ENCODE measurements at regions not wholly inside any gene's neighbourhood (a gene's known extent, or its start where the extent isn't known, plus 50 kb on each side); places are given as distances from the start of the nearest gene placed in this dataset.

DNA sequence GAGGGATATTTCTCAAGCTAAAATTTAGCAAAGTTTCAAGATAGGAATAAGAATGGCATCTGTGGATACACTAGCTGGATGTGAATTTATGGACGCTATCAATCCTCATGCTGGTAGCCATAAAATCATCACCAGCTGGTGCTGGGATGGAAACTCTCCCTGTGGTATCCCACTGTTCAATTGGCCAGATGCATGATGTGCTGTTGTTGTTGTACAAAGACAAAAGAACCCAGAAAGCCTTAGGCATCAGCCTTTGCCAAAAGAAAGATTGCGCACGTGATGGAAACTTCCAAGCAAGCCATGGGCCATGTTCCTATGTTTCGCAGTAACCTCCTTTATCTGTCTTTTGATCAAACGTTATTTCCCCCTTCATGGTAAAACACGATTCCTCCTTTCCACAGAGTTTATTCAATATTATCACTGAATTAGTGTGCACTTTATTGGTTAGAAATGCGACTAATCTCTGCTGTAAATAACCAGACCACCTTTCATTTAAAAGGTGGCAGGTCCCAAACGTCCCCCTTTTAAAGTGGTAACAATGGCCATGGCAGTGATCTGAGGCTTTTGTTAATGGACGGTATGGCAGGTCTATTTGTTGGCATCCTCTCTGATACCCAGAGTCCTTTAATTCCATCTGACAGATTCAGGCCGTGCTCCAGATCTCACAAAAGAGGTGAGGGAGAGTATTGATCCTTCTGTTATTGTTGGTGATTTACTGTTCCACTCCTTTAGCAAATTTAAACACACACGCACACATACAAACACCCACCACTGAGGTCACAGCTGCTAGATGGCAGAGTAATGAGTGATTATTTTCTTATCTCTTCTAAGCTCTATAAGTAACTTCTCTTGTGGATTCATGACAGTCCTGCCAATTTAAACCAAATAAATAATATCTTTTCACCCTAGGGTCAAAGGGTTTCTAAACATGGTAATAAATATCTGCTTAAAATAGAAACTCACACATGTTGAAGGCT, 291.2 kb upstream of the KCNMB2 start:
- Histone ChIP-seq H3K27ac (no peak overlapping the region), H3K9me3 (no peaks in the 10 kb centered on the region), H3K4me1 (ENCODE audit: insufficient read depth) (peaks cover 2% of the 10 kb centered on the region), H3K36me3 (no peaks in the 10 kb centered on the region), H3K4me3 (no peak overlapping the region), H3K27me3 (no peaks in the 10 kb centered on the region)
- 61 to 68% (median 63%) methylated on average over 11 of the region's 11 CpGs for WGBS, 3 donors
- TF ChIP-seq EP300 (IDR thresholded peaks at IDR 0.05) (no peak), POLR2A (IDR thresholded peaks at IDR 0.05) (no peak)
- TF ChIP-seq, protein P1, sequence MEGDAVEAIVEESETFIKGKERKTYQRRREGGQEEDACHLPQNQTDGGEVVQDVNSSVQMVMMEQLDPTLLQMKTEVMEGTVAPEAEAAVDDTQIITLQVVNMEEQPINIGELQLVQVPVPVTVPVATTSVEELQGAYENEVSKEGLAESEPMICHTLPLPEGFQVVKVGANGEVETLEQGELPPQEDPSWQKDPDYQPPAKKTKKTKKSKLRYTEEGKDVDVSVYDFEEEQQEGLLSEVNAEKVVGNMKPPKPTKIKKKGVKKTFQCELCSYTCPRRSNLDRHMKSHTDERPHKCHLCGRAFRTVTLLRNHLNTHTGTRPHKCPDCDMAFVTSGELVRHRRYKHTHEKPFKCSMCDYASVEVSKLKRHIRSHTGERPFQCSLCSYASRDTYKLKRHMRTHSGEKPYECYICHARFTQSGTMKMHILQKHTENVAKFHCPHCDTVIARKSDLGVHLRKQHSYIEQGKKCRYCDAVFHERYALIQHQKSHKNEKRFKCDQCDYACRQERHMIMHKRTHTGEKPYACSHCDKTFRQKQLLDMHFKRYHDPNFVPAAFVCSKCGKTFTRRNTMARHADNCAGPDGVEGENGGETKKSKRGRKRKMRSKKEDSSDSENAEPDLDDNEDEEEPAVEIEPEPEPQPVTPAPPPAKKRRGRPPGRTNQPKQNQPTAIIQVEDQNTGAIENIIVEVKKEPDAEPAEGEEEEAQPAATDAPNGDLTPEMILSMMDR (IDR thresholded peaks at IDR 0.05), result no peak
- intact Hi-C loops (cut with DNase I), result no loop called here
- peak in 2 of 5 donors; percentile 9 to 20 for DNase-seq

DNA sequence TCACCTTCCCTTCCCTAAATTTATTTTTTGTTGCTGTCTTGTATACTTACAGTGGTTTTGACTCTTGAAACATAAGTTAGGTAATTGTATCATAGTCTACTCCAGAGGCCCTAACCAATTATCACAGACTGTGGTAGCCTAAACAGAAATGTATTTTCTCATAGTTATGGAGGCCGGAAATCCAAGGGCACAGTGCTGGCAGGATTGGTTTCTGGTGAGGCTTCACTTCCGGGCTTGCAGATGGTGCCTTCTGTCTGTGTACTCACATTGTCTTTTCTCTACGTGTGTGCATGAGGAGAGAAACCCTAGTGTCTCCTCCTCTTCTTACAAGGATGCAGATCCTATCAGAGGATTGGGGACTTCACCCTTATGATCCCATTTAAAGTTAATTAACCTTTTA, 290.2 kb upstream of the KCNMB2 start:
- intact Hi-C loops (cut with DNase I), result no loop called here
- TF ChIP-seq POLR2A (IDR thresholded peaks at IDR 0.05) (no peak), EP300 (IDR thresholded peaks at IDR 0.05) (no peak)
- TF ChIP-seq, protein P1 (IDR thresholded peaks at IDR 0.05), result no peak
- WGBS, 3 donors, result 62 to 77% (median 75%) methylated on average over 3 of the region's 3 CpGs
- no peak for DNase-seq
- Histone ChIP-seq H3K4me3 (no peak overlapping the region), H3K27ac (peak overlapping the region in 1 of 2 donors; percentile 33), H3K27me3 (no peaks in the 10 kb centered on the region), H3K9me3 (no peaks in the 10 kb centered on the region), H3K36me3 (no peaks in the 10 kb centered on the region), H3K4me1 (ENCODE audit: insufficient read depth) (peaks cover 2% of the 10 kb centered on the region)

DNA sequence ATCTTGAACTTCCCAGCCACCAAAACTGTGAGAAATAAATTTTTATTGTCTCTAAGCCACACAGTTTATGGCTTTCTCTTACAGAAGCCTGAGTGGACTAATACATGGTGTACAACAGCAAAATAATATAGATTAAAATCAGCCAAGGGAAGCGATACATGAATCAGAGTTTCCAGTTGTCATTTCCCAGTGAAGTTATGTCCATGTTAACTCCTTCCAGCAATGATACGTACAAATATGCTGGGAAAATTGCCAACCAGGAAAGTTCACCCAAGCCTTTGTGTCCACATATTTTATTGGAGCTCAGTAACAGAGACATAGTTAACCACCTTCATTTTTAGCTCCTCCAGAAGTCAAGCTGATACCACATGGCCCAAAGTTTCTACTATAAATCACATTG, 280.9 kb upstream of the KCNMB2 start:
- Histone ChIP-seq H3K4me3 (no peak overlapping the region), H3K4me1 (ENCODE audit: insufficient read depth) (no peaks in the 10 kb centered on the region), H3K36me3 (no peaks in the 10 kb centered on the region), H3K9me3 (no peaks in the 10 kb centered on the region), H3K27ac (no peak overlapping the region), H3K27me3 (no peaks in the 10 kb centered on the region)
- TF ChIP-seq, protein P1 (IDR thresholded peaks at IDR 0.05), result no peak
- TF ChIP-seq POLR2A (IDR thresholded peaks at IDR 0.05), result no peak
- TF ChIP-seq EP300 (IDR thresholded peaks at IDR 0.05), result no peak
- no peak for DNase-seq
- 68 to 80% (median 74%) methylated on average over 2 of the region's 2 CpGs for WGBS, 3 donors
- intact Hi-C loops (cut with DNase I), result no loop called here

DNA sequence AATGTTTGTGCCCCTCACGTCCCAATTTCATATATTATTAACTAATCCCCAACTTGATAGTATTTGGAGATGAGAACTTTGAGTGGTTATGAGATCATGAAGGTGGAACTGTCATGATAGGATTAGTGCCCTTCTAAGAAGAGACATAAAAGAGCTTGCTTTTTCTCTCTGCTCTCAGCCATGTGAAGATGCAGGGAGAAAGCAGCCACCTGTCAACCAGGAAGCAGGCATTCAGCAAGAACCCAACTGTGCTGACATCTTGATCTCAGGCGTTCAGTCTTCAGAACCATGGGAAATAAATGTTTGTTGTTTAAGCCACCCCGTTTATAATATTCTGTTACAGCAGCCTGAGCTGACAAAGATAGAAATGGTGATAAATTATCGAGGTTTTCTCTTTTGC, 278.7 kb upstream of the KCNMB2 start:
- Histone ChIP-seq H3K4me3 (no peak overlapping the region), H3K9me3 (no peaks in the 10 kb centered on the region), H3K4me1 (ENCODE audit: insufficient read depth) (no peaks in the 10 kb centered on the region), H3K27me3 (no peaks in the 10 kb centered on the region), H3K27ac (no peak overlapping the region), H3K36me3 (no peaks in the 10 kb centered on the region)
- intact Hi-C loops (cut with DNase I), result no loop called here
- no peak for DNase-seq
- TF ChIP-seq, protein P1 (IDR thresholded peaks at IDR 0.05), result no peak
- TF ChIP-seq POLR2A (IDR thresholded peaks at IDR 0.05), result no peak
- TF ChIP-seq EP300 (IDR thresholded peaks at IDR 0.05), result no peak
- 92 to 94% (median 93%) methylated on average over 4 of the region's 4 CpGs for WGBS, 3 donors

Measured in ovary (tissue), 7 donors.